Stomach smooth muscle (tissue), 2 donors: ENCODE measurements at regions not wholly inside any gene's neighbourhood (a gene's known extent, or its start where the extent isn't known, plus 50 kb on each side); places are given as distances from the start of the nearest gene placed in this dataset.
"Not testable (repeated sequence)": the region's sequence is repeated elsewhere in the genome, so short reads cannot be mapped to it uniquely, and the experiment has no call there.

ENCODE experiments used
- H3K27ac ChIP-seq: one replicate; pipeline ENCODE4 v1.7.0; 2013; ENCODE audit warnings: mild to moderate bottlenecking, low read length, inconsistent platforms
- H3K27me3 ChIP-seq, 2 donors: one replicate each; pipeline ENCODE4 v1.7.0; 2013; ENCODE audit warnings: low read length in 2 of 2; ENCODE audit not compliant: insufficient read depth in 2 of 2, control insufficient read depth in 1 of 2
- H3K36me3 ChIP-seq, 2 donors: one replicate each; pipeline ENCODE4 v1.7.0; 2013; ENCODE audit warnings: low read length in 2 of 2; ENCODE audit not compliant: control insufficient read depth in 2 of 2, insufficient read depth in 2 of 2
- H3K4me1 ChIP-seq: one replicate; pipeline ENCODE4 v1.7.0; 2013; ENCODE audit warnings: low read length; ENCODE audit not compliant: control insufficient read depth, insufficient read depth
- H3K4me3 ChIP-seq, 2 donors: one replicate each; pipeline ENCODE4 v1.7.0; 2013; ENCODE audit warnings: low read length in 2 of 2
- H3K9ac ChIP-seq, 2 donors: one replicate each; pipeline ENCODE4 v1.7.0; 2013; ENCODE audit warnings: low read length in 2 of 2, mild to moderate bottlenecking in 1 of 2
- H3K9me3 ChIP-seq, 2 donors: one replicate each; pipeline ENCODE4 v1.7.0; 2013; ENCODE audit warnings: low read length in 2 of 2; ENCODE audit not compliant: control insufficient read depth in 2 of 2
- donor health status: healthy.
- donor health status: Pancreatic carcinoma.

GRCh38 chr1:10915594-10915993 lies 96.9 kb upstream of the TARDBP start:
- Histone ChIP-seq H3K27ac (no peak overlapping the region), H3K9ac (no peak overlapping the region), H3K9me3 (no peaks in the 10 kb centered on the region), H3K27me3 (peaks cover 0 to 4% of the 10 kb centered on the region in 2 donors), H3K4me1 (no peaks in the 10 kb centered on the region), H3K4me3 (no peak overlapping the region), H3K36me3 (no peaks in the 10 kb centered on the region)

- Histone ChIP-seq H3K27ac (no peak overlapping the region), H3K36me3 (no peaks in the 10 kb centered on the region), H3K9ac (no peak overlapping the region), H3K4me1 (no peaks in the 10 kb centered on the region), H3K9me3 (no peaks in the 10 kb centered on the region), H3K27me3 (peaks cover 0 to 6% of the 10 kb centered on the region in 2 donors), H3K4me3 (no peak overlapping the region)
Measured at GRCh38 chr1:10916311-10916710, 96.1 kb upstream of the TARDBP start.

GRCh38 chr1:10916991-10917390 lies 95.5 kb upstream of the TARDBP start:
- Histone ChIP-seq H3K27ac (no peak overlapping the region), H3K9me3 (no peaks in the 10 kb centered on the region), H3K9ac (no peak overlapping the region), H3K4me3 (no peak overlapping the region), H3K4me1 (no peaks in the 10 kb centered on the region), H3K27me3 (peaks cover 0 to 6% of the 10 kb centered on the region in 2 donors), H3K36me3 (no peaks in the 10 kb centered on the region)

GRCh38 chr1:10917513-10918454 lies 94.7 kb upstream of the TARDBP start:
- Histone ChIP-seq H3K27me3 (peaks cover 0 to 4% of the 10 kb centered on the region in 2 donors), H3K27ac (no peak overlapping the region), H3K36me3 (no peaks in the 10 kb centered on the region), H3K4me3 (no peak overlapping the region), H3K9me3 (no peaks in the 10 kb centered on the region), H3K9ac (no peak overlapping the region), H3K4me1 (no peaks in the 10 kb centered on the region)

- Histone ChIP-seq H3K27ac (no peak overlapping the region), H3K36me3 (no peaks in the 10 kb centered on the region), H3K4me3 (no peak overlapping the region), H3K27me3 (peaks cover 0 to 4% of the 10 kb centered on the region in 2 donors), H3K9me3 (no peaks in the 10 kb centered on the region), H3K4me1 (no peaks in the 10 kb centered on the region), H3K9ac (no peak overlapping the region)
Measured at GRCh38 chr1:10918531-10918930, 93.9 kb upstream of the TARDBP start.

- Histone ChIP-seq H3K4me1 (no peaks in the 10 kb centered on the region), H3K27ac (no peak overlapping the region)
Measured at GRCh38 chr1:10920063-10920626, 92.3 kb upstream of the TARDBP start.

GRCh38 chr1:10922315-10923060 lies 90.0 kb upstream of the TARDBP start:
- not testable (repeated sequence) for H3K36me3 ChIP-seq, H3K9me3 ChIP-seq, H3K27ac ChIP-seq, H3K9ac ChIP-seq, H3K4me1 ChIP-seq, H3K4me3 ChIP-seq, H3K27me3 ChIP-seq

More at GRCh38 chr1:10920063-10920626, 92.3 kb upstream of the TARDBP start:
- no peaks in the 10 kb centered on the region for H3K9me3 ChIP-seq
- H3K9ac ChIP-seq, result no peak overlapping the region
- H3K36me3 ChIP-seq, result no peaks in the 10 kb centered on the region
- no peak overlapping the region for H3K4me3 ChIP-seq
- H3K27me3 ChIP-seq, result peaks cover 0 to 4% of the 10 kb centered on the region in 2 donors

GRCh38 chr1:10924030-10924429 lies 88.4 kb upstream of the TARDBP start:
- H3K27ac ChIP-seq, result no peak overlapping the region
- H3K4me3 ChIP-seq, result no peak overlapping the region
- H3K4me1 ChIP-seq, result no peaks in the 10 kb centered on the region
- H3K9ac ChIP-seq, result no peak overlapping the region
- H3K9me3 ChIP-seq, result peaks cover 0 to 7% of the 10 kb centered on the region in 2 donors
- H3K27me3 ChIP-seq, result peaks cover 0 to 8% of the 10 kb centered on the region in 2 donors
- H3K36me3 ChIP-seq, result no peaks in the 10 kb centered on the region

- H3K36me3 ChIP-seq, result no peaks in the 10 kb centered on the region
- no peak overlapping the region for H3K27ac ChIP-seq
- H3K9me3 ChIP-seq, result peaks cover 0 to 8% of the 10 kb centered on the region in 2 donors
- no peak overlapping the region for H3K9ac ChIP-seq
- no peak overlapping the region for H3K4me3 ChIP-seq
- H3K4me1 ChIP-seq, result no peaks in the 10 kb centered on the region
- peaks cover 0 to 4% of the 10 kb centered on the region in 2 donors for H3K27me3 ChIP-seq
Measured at GRCh38 chr1:10928654-10929053, 83.8 kb upstream of the TARDBP start.

- no peaks in the 10 kb centered on the region for H3K4me1 ChIP-seq
- no peak overlapping the region for H3K27ac ChIP-seq
- no peak overlapping the region for H3K9ac ChIP-seq
- H3K9me3 ChIP-seq, result peaks cover 0 to 8% of the 10 kb centered on the region in 2 donors
- no peaks in the 10 kb centered on the region for H3K36me3 ChIP-seq
- peaks cover 0 to 6% of the 10 kb centered on the region in 2 donors for H3K27me3 ChIP-seq
- H3K4me3 ChIP-seq, result no peak overlapping the region
Measured at GRCh38 chr1:10932088-10932487, 80.4 kb upstream of the TARDBP start.
